ENCODE measurements at regions not wholly inside any gene's neighbourhood (a gene's known extent, or its start where the extent isn't known, plus 50 kb on each side); places are given as distances from the start of the nearest gene placed in this dataset.
"Not testable (repeated sequence)": the region's sequence is repeated elsewhere in the genome, so short reads cannot be mapped to it uniquely, and the experiment has no call there.

- H3K27ac ChIP-seq (ENCODE audit: low read depth in 2 of 2, low read length in 2 of 2): no peak overlapping the region
- H3K4me1 ChIP-seq (ENCODE audit: control insufficient read depth in 2 of 2, insufficient read depth in 2 of 2, low read length in 2 of 2): peaks cover 0 to 2% of the 10 kb centered on the region in 2 donors
- no peaks in the 10 kb centered on the region for H3K36me3 ChIP-seq (ENCODE audit: control insufficient read depth in 2 of 2, insufficient read depth in 2 of 2, low read length in 2 of 2)
- no peaks in the 10 kb centered on the region for H3K9me3 ChIP-seq (ENCODE audit: control insufficient read depth in 2 of 2, low read length in 2 of 2)
- no peak overlapping the region for H3K4me3 ChIP-seq (ENCODE audit: low read length in 2 of 2)
- H3K27me3 ChIP-seq (ENCODE audit: control insufficient read depth in 2 of 2, insufficient read depth in 2 of 2, low read length in 2 of 2): no peaks in the 10 kb centered on the region
- H3K9ac ChIP-seq (ENCODE audit: low read depth in 1 of 2, low read length in 2 of 2): no peak overlapping the region
Measured at GRCh38 chr10:117492504-117492903, 50.0 kb upstream of the EMX2 start.

GRCh38 chr10:117488004-117488403 is 54.5 kb upstream of the EMX2 start:
- Histone ChIP-seq H3K27ac (ENCODE audit: low read depth in 2 of 2, low read length in 2 of 2) (no peak overlapping the region), H3K4me1 (ENCODE audit: control insufficient read depth in 2 of 2, insufficient read depth in 2 of 2, low read length in 2 of 2) (no peaks in the 10 kb centered on the region), H3K36me3 (ENCODE audit: control insufficient read depth in 2 of 2, insufficient read depth in 2 of 2, low read length in 2 of 2) (no peaks in the 10 kb centered on the region), H3K9ac (ENCODE audit: low read depth in 1 of 2, low read length in 2 of 2) (no peak overlapping the region), H3K4me3 (ENCODE audit: low read length in 2 of 2) (no peak overlapping the region), H3K9me3 (ENCODE audit: control insufficient read depth in 2 of 2, low read length in 2 of 2) (no peaks in the 10 kb centered on the region), H3K27me3 (ENCODE audit: control insufficient read depth in 2 of 2, insufficient read depth in 2 of 2, low read length in 2 of 2) (no peaks in the 10 kb centered on the region)

GRCh38 chr10:117486606-117487005 is 55.9 kb upstream of the EMX2 start:
- Histone ChIP-seq H3K9ac (ENCODE audit: low read depth in 1 of 2, low read length in 2 of 2) (no peak overlapping the region), H3K36me3 (ENCODE audit: control insufficient read depth in 2 of 2, insufficient read depth in 2 of 2, low read length in 2 of 2) (no peaks in the 10 kb centered on the region), H3K4me1 (ENCODE audit: control insufficient read depth in 2 of 2, insufficient read depth in 2 of 2, low read length in 2 of 2) (no peaks in the 10 kb centered on the region), H3K9me3 (ENCODE audit: control insufficient read depth in 2 of 2, low read length in 2 of 2) (no peaks in the 10 kb centered on the region), H3K4me3 (ENCODE audit: low read length in 2 of 2) (no peak overlapping the region), H3K27ac (ENCODE audit: low read depth in 2 of 2, low read length in 2 of 2) (no peak overlapping the region), H3K27me3 (ENCODE audit: control insufficient read depth in 2 of 2, insufficient read depth in 2 of 2, low read length in 2 of 2) (no peaks in the 10 kb centered on the region)

GRCh38 chr10:117483056-117483590 is 59.4 kb upstream of the EMX2 start:
- no peak overlapping the region for H3K27ac ChIP-seq (ENCODE audit: low read depth in 2 of 2, low read length in 2 of 2)

GRCh38 chr10:117481011-117481410 is 61.5 kb upstream of the EMX2 start:
- H3K36me3 ChIP-seq (ENCODE audit: control insufficient read depth in 2 of 2, insufficient read depth in 2 of 2, low read length in 2 of 2); H3K4me1 ChIP-seq (ENCODE audit: control insufficient read depth in 2 of 2, insufficient read depth in 2 of 2, low read length in 2 of 2); H3K4me3 ChIP-seq (ENCODE audit: low read length in 2 of 2); H3K27me3 ChIP-seq (ENCODE audit: control insufficient read depth in 2 of 2, insufficient read depth in 2 of 2, low read length in 2 of 2); H3K9ac ChIP-seq (ENCODE audit: low read depth in 1 of 2, low read length in 2 of 2); H3K9me3 ChIP-seq (ENCODE audit: control insufficient read depth in 2 of 2, low read length in 2 of 2); H3K27ac ChIP-seq (ENCODE audit: low read depth in 2 of 2, low read length in 2 of 2): not testable (repeated sequence)

More at GRCh38 chr10:117483056-117483590, 59.4 kb upstream of the EMX2 start:
- no peaks in the 10 kb centered on the region for H3K27me3 ChIP-seq (ENCODE audit: control insufficient read depth in 2 of 2, insufficient read depth in 2 of 2, low read length in 2 of 2)
- H3K4me3 ChIP-seq (ENCODE audit: low read length in 2 of 2): no peak overlapping the region
- H3K36me3 ChIP-seq (ENCODE audit: control insufficient read depth in 2 of 2, insufficient read depth in 2 of 2, low read length in 2 of 2): no peaks in the 10 kb centered on the region
- H3K9ac ChIP-seq (ENCODE audit: low read depth in 1 of 2, low read length in 2 of 2): no peak overlapping the region
- H3K9me3 ChIP-seq (ENCODE audit: control insufficient read depth in 2 of 2, low read length in 2 of 2): no peaks in the 10 kb centered on the region
- no peaks in the 10 kb centered on the region for H3K4me1 ChIP-seq (ENCODE audit: control insufficient read depth in 2 of 2, insufficient read depth in 2 of 2, low read length in 2 of 2)

GRCh38 chr10:117480097-117480496 is 62.4 kb upstream of the EMX2 start:
- H3K9me3 ChIP-seq (ENCODE audit: control insufficient read depth in 2 of 2, low read length in 2 of 2): no peaks in the 10 kb centered on the region
- no peaks in the 10 kb centered on the region for H3K36me3 ChIP-seq (ENCODE audit: control insufficient read depth in 2 of 2, insufficient read depth in 2 of 2, low read length in 2 of 2)
- H3K9ac ChIP-seq (ENCODE audit: low read depth in 1 of 2, low read length in 2 of 2): no peak overlapping the region
- H3K27me3 ChIP-seq (ENCODE audit: control insufficient read depth in 2 of 2, insufficient read depth in 2 of 2, low read length in 2 of 2): no peaks in the 10 kb centered on the region
- H3K4me1 ChIP-seq (ENCODE audit: control insufficient read depth in 2 of 2, insufficient read depth in 2 of 2, low read length in 2 of 2): no peaks in the 10 kb centered on the region
- H3K4me3 ChIP-seq (ENCODE audit: low read length in 2 of 2): no peak overlapping the region
- no peak overlapping the region for H3K27ac ChIP-seq (ENCODE audit: low read depth in 2 of 2, low read length in 2 of 2)

GRCh38 chr10:117477961-117478670 is 64.4 kb upstream of the EMX2 start:
- no peaks in the 10 kb centered on the region for H3K36me3 ChIP-seq (ENCODE audit: control insufficient read depth in 2 of 2, insufficient read depth in 2 of 2, low read length in 2 of 2)
- no peaks in the 10 kb centered on the region for H3K4me1 ChIP-seq (ENCODE audit: control insufficient read depth in 2 of 2, insufficient read depth in 2 of 2, low read length in 2 of 2)
- no peaks in the 10 kb centered on the region for H3K27me3 ChIP-seq (ENCODE audit: control insufficient read depth in 2 of 2, insufficient read depth in 2 of 2, low read length in 2 of 2)
- no peak overlapping the region for H3K9ac ChIP-seq (ENCODE audit: low read depth in 1 of 2, low read length in 2 of 2)
- H3K9me3 ChIP-seq (ENCODE audit: control insufficient read depth in 2 of 2, low read length in 2 of 2): no peaks in the 10 kb centered on the region
- H3K4me3 ChIP-seq (ENCODE audit: low read length in 2 of 2): no peak overlapping the region
- H3K27ac ChIP-seq (ENCODE audit: low read depth in 2 of 2, low read length in 2 of 2): no peak overlapping the region

GRCh38 chr10:117477211-117477947 is 65.2 kb upstream of the EMX2 start:
- no peak overlapping the region for H3K27ac ChIP-seq (ENCODE audit: low read depth in 2 of 2, low read length in 2 of 2)

GRCh38 chr10:117476716-117477115 is 65.8 kb upstream of the EMX2 start:
- Histone ChIP-seq H3K9ac (ENCODE audit: low read depth in 1 of 2, low read length in 2 of 2) (no peak overlapping the region), H3K36me3 (ENCODE audit: control insufficient read depth in 2 of 2, insufficient read depth in 2 of 2, low read length in 2 of 2) (no peaks in the 10 kb centered on the region), H3K9me3 (ENCODE audit: control insufficient read depth in 2 of 2, low read length in 2 of 2) (no peaks in the 10 kb centered on the region), H3K4me1 (ENCODE audit: control insufficient read depth in 2 of 2, insufficient read depth in 2 of 2, low read length in 2 of 2) (no peaks in the 10 kb centered on the region), H3K27me3 (ENCODE audit: control insufficient read depth in 2 of 2, insufficient read depth in 2 of 2, low read length in 2 of 2) (no peaks in the 10 kb centered on the region), H3K27ac (ENCODE audit: low read depth in 2 of 2, low read length in 2 of 2) (no peak overlapping the region), H3K4me3 (ENCODE audit: low read length in 2 of 2) (no peak overlapping the region)

More at GRCh38 chr10:117477211-117477947, 65.2 kb upstream of the EMX2 start:
- no peak overlapping the region for H3K9ac ChIP-seq (ENCODE audit: low read depth in 1 of 2, low read length in 2 of 2)
- no peaks in the 10 kb centered on the region for H3K9me3 ChIP-seq (ENCODE audit: control insufficient read depth in 2 of 2, low read length in 2 of 2)
- no peak overlapping the region for H3K4me3 ChIP-seq (ENCODE audit: low read length in 2 of 2)
- H3K27me3 ChIP-seq (ENCODE audit: control insufficient read depth in 2 of 2, insufficient read depth in 2 of 2, low read length in 2 of 2): no peaks in the 10 kb centered on the region
- H3K36me3 ChIP-seq (ENCODE audit: control insufficient read depth in 2 of 2, insufficient read depth in 2 of 2, low read length in 2 of 2): no peaks in the 10 kb centered on the region
- H3K4me1 ChIP-seq (ENCODE audit: control insufficient read depth in 2 of 2, insufficient read depth in 2 of 2, low read length in 2 of 2): no peaks in the 10 kb centered on the region

GRCh38 chr10:117476281-117476680 is 66.3 kb upstream of the EMX2 start:
- Histone ChIP-seq H3K36me3 (ENCODE audit: control insufficient read depth in 2 of 2, insufficient read depth in 2 of 2, low read length in 2 of 2) (no peaks in the 10 kb centered on the region), H3K9me3 (ENCODE audit: control insufficient read depth in 2 of 2, low read length in 2 of 2) (no peaks in the 10 kb centered on the region), H3K4me3 (ENCODE audit: low read length in 2 of 2) (no peak overlapping the region), H3K27ac (ENCODE audit: low read depth in 2 of 2, low read length in 2 of 2) (no peak overlapping the region), H3K4me1 (ENCODE audit: control insufficient read depth in 2 of 2, insufficient read depth in 2 of 2, low read length in 2 of 2) (no peaks in the 10 kb centered on the region), H3K9ac (ENCODE audit: low read depth in 1 of 2, low read length in 2 of 2) (no peak overlapping the region), H3K27me3 (ENCODE audit: control insufficient read depth in 2 of 2, insufficient read depth in 2 of 2, low read length in 2 of 2) (no peaks in the 10 kb centered on the region)

All from mucosa of rectum (tissue), 2 donors.